Tibial artery (tissue), 4 donors: ENCODE measurements at regions not wholly inside any gene's neighbourhood (a gene's known extent, or its start where the extent isn't known, plus 50 kb on each side); places are given as distances from the start of the nearest gene placed in this dataset.

Experiments used
- DNase-seq, 2 donors: peaks; one replicate each; pipeline ENCODE4 v3.0.0-alpha.2; 2019
- H3K27ac ChIP-seq, 2 donors: fragments of 200-600 bp; sonication (generic) in 1 of 2; 1 replicate in 1 of 2; 2 replicates in 1 of 2; pipeline ENCODE4 v1.5.1; 2018 to 2019; ENCODE audit warnings: mild to moderate bottlenecking in 1 of 2
- H3K27me3 ChIP-seq, 2 donors: fragments of 200-600 bp; sonication (generic) in 1 of 2; one replicate each; pipeline versions ENCODE4 v1.5.1 to v1.6.0; 2016 to 2019
- H3K36me3 ChIP-seq, 3 donors: fragments of 200-600 bp; sonication (generic) in 2 of 3; one replicate each; pipeline ENCODE4 v1.5.1; 2016 to 2019; ENCODE audit warnings: mild to moderate bottlenecking in 2 of 3
- H3K4me1 ChIP-seq, 4 donors: fragments of 200-600 bp; sonication (generic) in 2 of 4; 1 replicate in 3 of 4; 2 replicates in 1 of 4; pipeline ENCODE4 v1.5.1; 2016 to 2019
- H3K4me3 ChIP-seq, 2 donors: fragments of 200-600 bp; sonication (generic) in 1 of 2; 1 replicate in 1 of 2; 2 replicates in 1 of 2; pipeline ENCODE4 v1.5.1; 2018 to 2019; ENCODE audit warnings: mild to moderate bottlenecking in 2 of 2
- H3K9me3 ChIP-seq, 3 donors: fragments of 200-600 bp; sonication (generic) in 1 of 3; one replicate each; pipeline ENCODE4 v1.5.1; 2016 to 2019
- CTCF ChIP-seq, 2 experiments: fragments of 200-600 bp in 1 of 2; fragments of 450-650 bp in 1 of 2; IDR thresholded peaks; one replicate each; pipeline ENCODE4 v1.5.1; 2017 to 2019; ENCODE audit warnings: antibody characterized with exemption in 2 of 2, mild to moderate bottlenecking in 1 of 2, moderate library complexity in 1 of 2
- intact Hi-C: fragments of 100-400 bp; cut with DNase I; formaldehyde crosslinking; loops from one replicate; pipeline ENCODE4 v1.15.0; 2023; ENCODE audit warnings: low total_unique reads

GRCh38 chr13:69604698-69605097, 502.9 kb upstream of the ATXN8OS start:
- H3K4me3 ChIP-seq = no peak overlapping the region

GRCh38 chr13:69603144-69603853, 504.3 kb upstream of the ATXN8OS start:
- TF ChIP-seq CTCF (IDR thresholded peaks at IDR 0.05) = no peak
- no peaks in the 10 kb centered on the region for H3K27me3 ChIP-seq
- no peak for DNase-seq
- H3K27ac ChIP-seq = no peak overlapping the region
- H3K4me1 ChIP-seq = no peaks in the 10 kb centered on the region
- no peaks in the 10 kb centered on the region for H3K9me3 ChIP-seq
- no peak overlapping the region for H3K4me3 ChIP-seq
- no peaks in the 10 kb centered on the region for H3K36me3 ChIP-seq
- intact Hi-C loops = no loop called here

More at GRCh38 chr13:69604698-69605097, 502.9 kb upstream of the ATXN8OS start:
- intact Hi-C loops = no loop called here
- H3K27me3 ChIP-seq = no peaks in the 10 kb centered on the region
- H3K36me3 ChIP-seq = no peaks in the 10 kb centered on the region
- no peak for DNase-seq
- H3K9me3 ChIP-seq = no peaks in the 10 kb centered on the region
- no peak for TF ChIP-seq CTCF (IDR thresholded peaks at IDR 0.05)
- H3K4me1 ChIP-seq = no peaks in the 10 kb centered on the region
- H3K27ac ChIP-seq = no peak overlapping the region

GRCh38 chr13:69601661-69602060, 506.0 kb upstream of the ATXN8OS start:
- Histone ChIP-seq H3K36me3 (no peaks in the 10 kb centered on the region), H3K4me3 (no peak overlapping the region), H3K4me1 (no peaks in the 10 kb centered on the region), H3K9me3 (no peaks in the 10 kb centered on the region), H3K27ac (no peak overlapping the region), H3K27me3 (no peaks in the 10 kb centered on the region)
- intact Hi-C loops = no loop called here
- TF ChIP-seq CTCF (IDR thresholded peaks at IDR 0.05) = no peak
- no peak for DNase-seq

GRCh38 chr13:69600811-69601210, 506.8 kb upstream of the ATXN8OS start:
- Histone ChIP-seq H3K9me3 (no peaks in the 10 kb centered on the region), H3K27me3 (no peaks in the 10 kb centered on the region), H3K36me3 (no peaks in the 10 kb centered on the region), H3K4me1 (no peaks in the 10 kb centered on the region), H3K4me3 (no peak overlapping the region), H3K27ac (no peak overlapping the region)
- intact Hi-C loops = no loop called here
- no peak for TF ChIP-seq CTCF (IDR thresholded peaks at IDR 0.05)
- DNase-seq = no peak

GRCh38 chr13:69597088-69597487, 510.5 kb upstream of the ATXN8OS start:
- no peak overlapping the region for H3K27ac ChIP-seq
- no peaks in the 10 kb centered on the region for H3K36me3 ChIP-seq
- H3K9me3 ChIP-seq = no peaks in the 10 kb centered on the region
- H3K27me3 ChIP-seq = no peaks in the 10 kb centered on the region
- H3K4me1 ChIP-seq = no peaks in the 10 kb centered on the region
- no peak for TF ChIP-seq CTCF (IDR thresholded peaks at IDR 0.05)
- intact Hi-C loops = no loop called here
- DNase-seq = no peak
- no peak overlapping the region for H3K4me3 ChIP-seq

- Histone ChIP-seq H3K9me3 (no peaks in the 10 kb centered on the region), H3K27ac (no peak overlapping the region), H3K4me3 (no peak overlapping the region), H3K4me1 (no peaks in the 10 kb centered on the region), H3K27me3 (no peaks in the 10 kb centered on the region), H3K36me3 (no peaks in the 10 kb centered on the region)
- no peak for TF ChIP-seq CTCF (IDR thresholded peaks at IDR 0.05)
- DNase-seq = no peak
- intact Hi-C loops = no loop called here
Measured at GRCh38 chr13:69595181-69595580, 512.4 kb upstream of the ATXN8OS start.
